ENCODE measurements at regions not wholly inside any gene's neighbourhood (a gene's known extent, or its start where the extent isn't known, plus 50 kb on each side); places are given as distances from the start of the nearest gene placed in this dataset.

DNA sequence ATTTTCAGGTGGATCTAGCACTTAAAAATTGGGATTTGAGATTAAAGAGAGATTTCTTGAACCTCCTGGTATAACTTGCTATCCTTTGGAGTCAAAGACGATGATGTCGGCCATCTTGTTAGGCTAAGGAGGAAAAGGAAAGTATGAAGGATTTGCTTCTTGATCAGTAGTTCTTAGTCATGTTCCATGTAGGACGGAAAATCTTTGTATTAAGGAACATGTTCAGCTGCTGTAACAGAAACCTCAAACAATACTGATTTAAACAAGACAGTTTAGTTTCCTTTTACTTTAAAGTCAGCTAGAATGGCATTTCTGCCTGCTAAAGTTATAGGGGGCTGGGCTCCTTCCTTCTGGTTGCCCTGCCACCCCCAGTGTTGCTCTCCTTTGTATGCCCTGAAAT lies 56.4 kb upstream of the MGAT5 start:
- TF ChIP-seq POLR2AphosphoS5 (IDR thresholded peaks at IDR 0.05; ENCODE audit: low read depth, low read length) (no peak), RCOR1 (IDR thresholded peaks at IDR 0.05; ENCODE audit: low read length) (no peak), YY1 (IDR thresholded peaks at IDR 0.05; ENCODE audit: low read depth) (no peak), REST (IDR thresholded peaks at IDR 0.05; ENCODE audit: low read depth, low read length) (no peak), NRF1 (IDR thresholded peaks at IDR 0.05; ENCODE audit: low read depth, low read length) (no peak), SMC3 (IDR thresholded peaks at IDR 0.05; ENCODE audit: low read depth, low read length) (no peak)
- TF ChIP-seq, protein P1, sequence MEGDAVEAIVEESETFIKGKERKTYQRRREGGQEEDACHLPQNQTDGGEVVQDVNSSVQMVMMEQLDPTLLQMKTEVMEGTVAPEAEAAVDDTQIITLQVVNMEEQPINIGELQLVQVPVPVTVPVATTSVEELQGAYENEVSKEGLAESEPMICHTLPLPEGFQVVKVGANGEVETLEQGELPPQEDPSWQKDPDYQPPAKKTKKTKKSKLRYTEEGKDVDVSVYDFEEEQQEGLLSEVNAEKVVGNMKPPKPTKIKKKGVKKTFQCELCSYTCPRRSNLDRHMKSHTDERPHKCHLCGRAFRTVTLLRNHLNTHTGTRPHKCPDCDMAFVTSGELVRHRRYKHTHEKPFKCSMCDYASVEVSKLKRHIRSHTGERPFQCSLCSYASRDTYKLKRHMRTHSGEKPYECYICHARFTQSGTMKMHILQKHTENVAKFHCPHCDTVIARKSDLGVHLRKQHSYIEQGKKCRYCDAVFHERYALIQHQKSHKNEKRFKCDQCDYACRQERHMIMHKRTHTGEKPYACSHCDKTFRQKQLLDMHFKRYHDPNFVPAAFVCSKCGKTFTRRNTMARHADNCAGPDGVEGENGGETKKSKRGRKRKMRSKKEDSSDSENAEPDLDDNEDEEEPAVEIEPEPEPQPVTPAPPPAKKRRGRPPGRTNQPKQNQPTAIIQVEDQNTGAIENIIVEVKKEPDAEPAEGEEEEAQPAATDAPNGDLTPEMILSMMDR (IDR thresholded peaks at IDR 0.05): no peak
